ENCODE measurements at regions not wholly inside any gene's neighbourhood (a gene's known extent, or its start where the extent isn't known, plus 50 kb on each side); places are given as distances from the start of the nearest gene placed in this dataset.

GRCh38 chr9:75385236-75385635, 296.9 kb downstream of the OSTF1 start:
- ATAC-seq (no peak), DNase-seq (no peak)
- intact Hi-C loops (cut with DNase I, micrococcal nuclease), result no loop called here

- DNase-seq (no peak), ATAC-seq (no peak)
- intact Hi-C loops (cut with DNase I, micrococcal nuclease), result no loop called here
These were observed 300.8 kb downstream of the OSTF1 start for GRCh38 chr9:75389101-75389500.

- no peak for ATAC-seq
- no peak for DNase-seq
- intact Hi-C loops (cut with DNase I, micrococcal nuclease), result no loop called here
These were observed 302.6 kb downstream of the OSTF1 start for GRCh38 chr9:75390951-75391350.

- no peak for DNase-seq
- intact Hi-C loops (cut with DNase I, micrococcal nuclease), result no loop called here
- ATAC-seq, result no peak
These were observed 303.2 kb downstream of the OSTF1 start for GRCh38 chr9:75391497-75391896.

GRCh38 chr9:75395336-75395735, 307.0 kb downstream of the OSTF1 start:
- no peak for ATAC-seq

GRCh38 chr9:75397836-75398235, 309.5 kb downstream of the OSTF1 start:
- no peak for ATAC-seq
- intact Hi-C loops (cut with DNase I, micrococcal nuclease), result no loop called here

More at GRCh38 chr9:75395336-75395735, 307.0 kb downstream of the OSTF1 start:
- no peak for DNase-seq
- intact Hi-C loops (cut with DNase I, micrococcal nuclease), result no loop called here

GRCh38 chr9:75408391-75408790, 320.1 kb downstream of the OSTF1 start:
- intact Hi-C loops (cut with DNase I, micrococcal nuclease), result no loop called here
- no peak for ATAC-seq
- DNase-seq, result no peak

More at GRCh38 chr9:75397836-75398235, 309.5 kb downstream of the OSTF1 start:
- DNase-seq, result no peak

GRCh38 chr9:75410405-75410804, 322.1 kb downstream of the OSTF1 start:
- DNase-seq, result no peak
- intact Hi-C loops (cut with DNase I, micrococcal nuclease), result no loop called here
- no peak for ATAC-seq

- ATAC-seq (peak; percentile 91), DNase-seq (no peak)
- intact Hi-C loops (cut with DNase I, micrococcal nuclease), result no loop called here
These were observed 326.3 kb downstream of the OSTF1 start for GRCh38 chr9:75414371-75415160.

GRCh38 chr9:75417471-75417870, 329.2 kb downstream of the OSTF1 start:
- intact Hi-C loops (cut with DNase I, micrococcal nuclease), result no loop called here
- no peak for ATAC-seq
- DNase-seq, result no peak

- intact Hi-C loops (cut with DNase I, micrococcal nuclease), result no loop called here
- DNase-seq, result no peak
- no peak for ATAC-seq
These were observed 330.2 kb downstream of the OSTF1 start for GRCh38 chr9:75418518-75418917.

- intact Hi-C loops (cut with DNase I, micrococcal nuclease), result no loop called here
- DNase-seq, result no peak
- peak; percentile 57 for ATAC-seq
These were observed 334.7 kb downstream of the OSTF1 start for GRCh38 chr9:75422944-75423522.

- no peak for DNase-seq
- intact Hi-C loops (cut with DNase I, micrococcal nuclease), result no loop called here
- peak; percentile 91 for ATAC-seq
These were observed 341.5 kb downstream of the OSTF1 start for GRCh38 chr9:75429531-75430475.

- intact Hi-C loops (cut with DNase I, micrococcal nuclease), result no loop called here
- ATAC-seq (no peak), DNase-seq (no peak)
These were observed 343.1 kb downstream of the OSTF1 start for GRCh38 chr9:75431375-75431774.

GRCh38 chr9:75432386-75432785, 344.1 kb downstream of the OSTF1 start:
- ATAC-seq (no peak), DNase-seq (no peak)
- intact Hi-C loops (cut with DNase I, micrococcal nuclease), result no loop called here

GRCh38 chr9:75432888-75433287, 344.6 kb downstream of the OSTF1 start:
- intact Hi-C loops (cut with DNase I, micrococcal nuclease), result no loop called here
- no peak for ATAC-seq

GRCh38 chr9:75438716-75439115, 350.4 kb downstream of the OSTF1 start:
- DNase-seq (no peak), ATAC-seq (no peak)
- intact Hi-C loops (cut with DNase I, micrococcal nuclease), result no loop called here

More at GRCh38 chr9:75432888-75433287, 344.6 kb downstream of the OSTF1 start:
- DNase-seq, result no peak

GRCh38 chr9:75440914-75441313, 352.6 kb downstream of the OSTF1 start:
- intact Hi-C loops (cut with DNase I, micrococcal nuclease), result no loop called here
- no peak for DNase-seq

GRCh38 chr9:75445144-75445543, 356.8 kb downstream of the OSTF1 start:
- no peak for ATAC-seq
- intact Hi-C loops (cut with DNase I, micrococcal nuclease), result no loop called here
- DNase-seq, result no peak

More at GRCh38 chr9:75440914-75441313, 352.6 kb downstream of the OSTF1 start:
- peak; percentile 78 for ATAC-seq
